ENCODE measurements at regions not wholly inside any gene's neighbourhood (a gene's known extent, or its start where the extent isn't known, plus 50 kb on each side); places are given as distances from the start of the nearest gene placed in this dataset.
"Not testable (repeated sequence)": the region's sequence is repeated elsewhere in the genome, so short reads cannot be mapped to it uniquely, and the experiment has no call there.

GRCh38 chr18:72993250-72993649, 125.5 kb upstream of the NETO1 start:
- DNase-seq (ENCODE audit: low spot score), result no peak

DNA sequence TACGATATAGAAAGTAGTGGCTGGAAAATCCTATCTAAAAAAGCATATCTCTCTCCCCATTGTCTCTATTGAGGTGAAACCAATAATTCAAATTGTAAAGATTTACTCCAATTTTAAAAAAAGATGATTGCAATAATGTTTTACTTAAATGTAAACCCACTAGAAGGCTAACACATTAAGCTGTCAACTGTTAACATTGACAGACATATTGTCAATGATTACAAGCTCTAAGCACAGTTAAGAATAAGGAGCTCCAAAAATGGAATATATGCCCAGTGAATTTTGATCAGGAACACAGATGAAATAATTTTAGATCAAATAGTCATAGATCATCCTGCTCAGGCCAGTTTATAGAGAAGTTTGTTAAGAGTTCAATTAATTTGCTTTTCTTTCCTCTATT, 123.6 kb upstream of the NETO1 start:
- TF ChIP-seq, protein P1, sequence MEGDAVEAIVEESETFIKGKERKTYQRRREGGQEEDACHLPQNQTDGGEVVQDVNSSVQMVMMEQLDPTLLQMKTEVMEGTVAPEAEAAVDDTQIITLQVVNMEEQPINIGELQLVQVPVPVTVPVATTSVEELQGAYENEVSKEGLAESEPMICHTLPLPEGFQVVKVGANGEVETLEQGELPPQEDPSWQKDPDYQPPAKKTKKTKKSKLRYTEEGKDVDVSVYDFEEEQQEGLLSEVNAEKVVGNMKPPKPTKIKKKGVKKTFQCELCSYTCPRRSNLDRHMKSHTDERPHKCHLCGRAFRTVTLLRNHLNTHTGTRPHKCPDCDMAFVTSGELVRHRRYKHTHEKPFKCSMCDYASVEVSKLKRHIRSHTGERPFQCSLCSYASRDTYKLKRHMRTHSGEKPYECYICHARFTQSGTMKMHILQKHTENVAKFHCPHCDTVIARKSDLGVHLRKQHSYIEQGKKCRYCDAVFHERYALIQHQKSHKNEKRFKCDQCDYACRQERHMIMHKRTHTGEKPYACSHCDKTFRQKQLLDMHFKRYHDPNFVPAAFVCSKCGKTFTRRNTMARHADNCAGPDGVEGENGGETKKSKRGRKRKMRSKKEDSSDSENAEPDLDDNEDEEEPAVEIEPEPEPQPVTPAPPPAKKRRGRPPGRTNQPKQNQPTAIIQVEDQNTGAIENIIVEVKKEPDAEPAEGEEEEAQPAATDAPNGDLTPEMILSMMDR (IDR thresholded peaks at IDR 0.05; ENCODE audit: borderline replicate concordance, control extremely low read depth, extremely low read depth, insufficient read depth, missing control alignments), result no peak
- no peak for DNase-seq (ENCODE audit: low spot score)
- in situ Hi-C loops (cut with MboI; ENCODE audit: low sequenced_read_pairs, unreplicated experiment), result no loop called here

More at GRCh38 chr18:72993250-72993649, 125.5 kb upstream of the NETO1 start:
- in situ Hi-C loops (cut with MboI; ENCODE audit: low sequenced_read_pairs, unreplicated experiment), result no loop called here
- TF ChIP-seq, protein P1 (IDR thresholded peaks at IDR 0.05; ENCODE audit: borderline replicate concordance, control extremely low read depth, extremely low read depth, insufficient read depth, missing control alignments), result no peak

DNA sequence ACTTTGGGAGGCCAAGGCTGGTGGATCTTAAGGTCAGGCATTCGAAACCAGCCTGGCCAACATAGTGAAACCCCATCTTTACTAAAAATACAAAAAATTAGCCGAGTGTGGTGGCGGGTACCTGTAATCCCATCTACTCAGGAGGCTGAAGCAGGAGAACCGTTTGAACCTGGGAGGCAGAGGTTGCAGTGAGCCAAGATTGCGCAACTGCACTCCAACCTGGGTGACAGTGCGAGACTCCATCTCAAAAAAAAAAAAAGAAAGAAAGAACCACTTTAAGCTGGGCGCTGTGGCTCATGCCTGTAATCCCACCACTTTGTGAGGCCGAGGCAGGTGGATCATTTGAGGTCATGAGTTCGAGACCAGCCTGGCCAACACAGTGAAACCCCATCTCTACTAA, 119.8 kb upstream of the NETO1 start:
- in situ Hi-C loops (cut with MboI; ENCODE audit: low sequenced_read_pairs, unreplicated experiment), result not testable (repeated sequence)

GRCh38 chr18:72986103-72986502, 118.3 kb upstream of the NETO1 start:
- DNase-seq (ENCODE audit: low spot score), result no peak
- in situ Hi-C loops (cut with MboI; ENCODE audit: low sequenced_read_pairs, unreplicated experiment), result no loop called here
- TF ChIP-seq, protein P1 (IDR thresholded peaks at IDR 0.05; ENCODE audit: borderline replicate concordance, control extremely low read depth, extremely low read depth, insufficient read depth, missing control alignments), result no peak

More for the DNA sequence above, 119.8 kb upstream of the NETO1 start:
- not testable (repeated sequence) for DNase-seq (ENCODE audit: low spot score)

- in situ Hi-C loops (cut with MboI; ENCODE audit: low sequenced_read_pairs, unreplicated experiment), result no loop called here
- TF ChIP-seq, protein P1 (IDR thresholded peaks at IDR 0.05; ENCODE audit: borderline replicate concordance, control extremely low read depth, extremely low read depth, insufficient read depth, missing control alignments), result no peak
- no peak for DNase-seq (ENCODE audit: low spot score)
Observed at GRCh38 chr18:72985686-72986085, 117.9 kb upstream of the NETO1 start.

GRCh38 chr18:72984290-72984689, 116.5 kb upstream of the NETO1 start:
- in situ Hi-C loops (cut with MboI; ENCODE audit: low sequenced_read_pairs, unreplicated experiment), result no loop called here
- DNase-seq (ENCODE audit: low spot score), result no peak
- TF ChIP-seq, protein P1 (IDR thresholded peaks at IDR 0.05; ENCODE audit: borderline replicate concordance, control extremely low read depth, extremely low read depth, insufficient read depth, missing control alignments), result no peak

DNA sequence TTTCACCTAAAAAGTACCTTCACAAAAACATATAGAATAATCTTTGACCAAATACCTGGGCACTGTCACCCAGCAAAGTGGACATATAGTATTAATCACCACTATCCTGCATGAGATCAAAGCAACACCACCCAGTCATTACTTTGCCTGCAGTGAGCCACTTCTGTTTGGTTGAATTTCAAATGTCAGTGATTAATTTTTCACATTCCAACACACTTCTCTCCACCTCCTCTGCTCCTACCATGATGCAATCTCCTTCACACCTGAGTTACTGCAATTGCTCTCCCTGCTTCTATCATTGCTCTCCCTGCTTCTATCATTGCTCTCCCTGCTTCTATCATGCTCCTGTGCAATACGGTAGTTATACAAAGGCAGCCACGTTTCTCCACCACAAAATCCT, 106.1 kb upstream of the NETO1 start:
- in situ Hi-C loops (cut with MboI; ENCODE audit: low sequenced_read_pairs, unreplicated experiment), result no loop called here
- DNase-seq (ENCODE audit: low spot score), result no peak
- TF ChIP-seq, protein P1 (IDR thresholded peaks at IDR 0.05; ENCODE audit: borderline replicate concordance, control extremely low read depth, extremely low read depth, insufficient read depth, missing control alignments), result no peak

Measured in GM13976 (cell line).